GM19395 (cell line): ENCODE measurements at regions not wholly inside any gene's neighbourhood (a gene's known extent, or its start where the extent isn't known, plus 50 kb on each side); places are given as distances from the start of the nearest gene placed in this dataset.

Source experiments
- ATAC-seq: cut with Tn5 transposase; IDR thresholded peaks from one replicate; pipeline ENCODE4 v1.9.1; 2021; ENCODE audit warnings: mild to moderate bottlenecking, moderate library complexity; ENCODE audit not compliant: unreplicated experiment

DNA sequence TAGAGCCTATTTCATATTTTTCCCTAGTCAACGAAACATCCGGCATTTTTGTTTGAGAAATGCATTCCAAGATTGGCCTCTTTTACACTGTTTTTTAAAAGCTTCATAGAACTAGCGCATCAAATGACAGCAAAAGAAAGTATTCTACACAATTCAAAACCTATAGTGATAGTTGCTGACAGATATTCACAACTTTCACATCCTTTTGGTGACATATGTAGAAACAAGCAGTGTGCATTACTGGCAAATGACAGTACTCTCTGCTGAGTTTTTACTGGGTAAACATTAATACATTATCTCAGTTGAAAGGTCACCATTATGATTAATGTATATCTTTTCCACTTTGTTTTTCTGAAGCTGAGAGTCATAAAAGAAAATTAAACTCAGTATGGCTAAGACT, 135.4 kb upstream of the RGS18 start:
- no peak for ATAC-seq

DNA sequence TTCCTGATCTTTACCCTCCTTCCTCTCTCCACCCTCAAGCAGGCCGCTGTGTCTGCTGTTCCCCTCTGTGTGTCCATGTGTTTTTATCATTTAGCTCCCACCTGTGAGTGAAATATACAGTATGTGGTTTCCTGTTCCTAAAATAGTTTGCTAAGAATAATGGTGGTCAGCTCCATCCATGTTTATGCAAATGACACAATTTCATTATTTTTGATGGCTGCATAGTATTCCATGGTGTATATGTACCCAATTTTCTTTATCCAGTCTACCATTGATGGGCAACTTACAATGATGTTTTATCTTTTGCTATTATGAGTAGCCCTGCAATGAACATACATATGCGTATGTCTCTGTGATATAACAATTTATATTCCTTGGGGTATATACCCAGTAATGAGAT, 133.4 kb upstream of the RGS18 start:
- no peak for ATAC-seq

GRCh38 chr1:192038567-192038966, 119.7 kb upstream of the RGS18 start:
- no peak for ATAC-seq

DNA sequence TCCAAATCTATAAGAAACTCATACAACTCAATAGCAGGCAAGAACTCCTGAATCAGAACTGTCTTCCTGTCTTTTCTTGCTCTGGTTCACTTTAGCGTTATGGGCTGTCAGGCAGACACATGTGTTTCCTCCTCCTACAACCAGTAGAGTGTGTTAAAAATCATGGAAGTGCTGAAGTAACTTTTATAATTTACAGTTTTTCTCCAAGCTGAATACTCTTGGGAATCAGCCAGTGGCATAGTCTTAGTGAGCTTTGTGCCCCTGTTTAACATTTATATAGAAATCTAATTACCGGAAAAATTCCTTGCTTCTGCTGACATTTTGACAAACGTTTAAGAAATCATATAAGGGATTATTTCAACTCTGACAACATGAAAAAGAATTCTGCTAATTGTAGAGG, 113.1 kb upstream of the RGS18 start:
- ATAC-seq: no peak

DNA sequence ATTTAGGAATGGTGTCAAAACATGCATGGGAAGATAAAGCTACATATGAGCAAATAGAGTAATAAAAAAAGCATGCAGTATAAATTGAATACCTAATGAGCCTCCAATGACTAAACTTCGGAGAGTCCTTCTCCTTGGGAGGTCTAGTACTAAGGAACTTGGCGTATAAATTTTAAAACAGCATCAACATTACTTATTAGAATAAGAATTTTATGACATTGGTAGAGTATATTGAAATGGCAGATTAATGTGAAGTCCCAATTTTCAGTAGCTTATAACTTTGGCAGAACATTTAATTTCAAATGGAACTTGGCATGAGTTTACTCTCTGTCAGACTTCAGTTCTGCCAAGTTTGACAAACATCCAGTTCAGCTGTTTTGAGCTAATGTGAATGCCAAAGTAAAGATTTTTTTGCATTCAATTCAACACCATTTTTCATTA, 104.7 kb upstream of the RGS18 start:
- no peak for ATAC-seq

DNA sequence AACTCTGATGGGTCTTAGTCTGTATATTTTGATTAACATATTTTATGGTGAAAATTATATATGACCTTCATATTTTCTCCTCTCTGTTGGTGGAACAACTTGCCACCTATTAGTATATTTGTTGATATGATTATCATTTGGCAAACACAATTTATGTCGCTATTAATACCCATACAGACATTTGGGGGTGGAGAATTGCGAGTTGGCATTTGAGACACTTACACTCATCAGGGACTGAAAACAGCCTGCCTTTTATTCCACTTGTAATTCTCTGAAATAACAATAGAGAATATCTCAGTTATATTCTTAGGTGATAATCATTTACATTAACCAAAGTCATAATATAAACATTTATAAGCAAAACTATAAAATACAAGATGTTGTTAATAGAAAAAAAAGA, 100.5 kb upstream of the RGS18 start:
- no peak for ATAC-seq

- ATAC-seq: no peak
Measured at GRCh38 chr1:192059407-192059806, 98.9 kb upstream of the RGS18 start.

GRCh38 chr1:192061556-192061955, 96.7 kb upstream of the RGS18 start:
- no peak for ATAC-seq

- no peak for ATAC-seq
Measured at GRCh38 chr1:192065087-192065486, 93.2 kb upstream of the RGS18 start.

GRCh38 chr1:192066202-192066601, 92.1 kb upstream of the RGS18 start:
- no peak for ATAC-seq

DNA sequence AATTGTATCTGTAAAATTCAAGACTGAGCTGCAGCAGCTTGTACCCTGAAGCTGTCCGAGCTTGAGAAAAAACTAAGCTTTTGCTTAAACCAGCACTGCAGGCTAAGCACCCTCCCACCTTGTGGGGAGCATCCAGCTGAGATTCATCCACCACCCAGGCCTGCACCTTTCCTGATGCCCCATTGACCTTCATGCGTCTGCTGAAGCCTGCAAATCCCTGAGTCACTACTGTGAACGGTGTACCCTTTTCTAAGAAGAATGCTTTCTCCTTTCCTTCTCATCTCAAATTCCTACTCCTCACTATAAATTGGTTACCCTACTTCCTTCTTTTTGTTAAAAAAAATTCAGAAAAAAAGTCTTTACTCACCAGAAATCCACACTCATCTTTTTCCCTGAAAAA, 90.9 kb upstream of the RGS18 start:
- no peak for ATAC-seq

DNA sequence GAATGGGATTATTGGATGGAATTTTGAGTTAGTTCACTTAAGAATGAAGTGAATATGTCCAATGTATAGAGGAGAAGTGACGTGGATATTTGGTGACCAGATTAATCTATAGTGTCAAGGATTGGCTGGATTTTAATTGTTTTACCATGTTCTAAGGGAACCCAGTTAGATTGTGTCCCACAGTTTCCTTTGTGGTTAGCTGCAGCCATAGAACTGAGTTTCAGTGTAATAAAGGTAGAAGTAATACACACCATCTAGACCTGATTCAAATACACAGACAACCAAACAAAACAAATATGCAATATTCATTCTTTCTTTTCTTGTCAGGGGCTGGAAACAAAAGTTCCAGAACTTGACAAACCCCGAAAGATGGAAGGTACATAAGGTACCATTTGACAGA, 88.0 kb upstream of the RGS18 start:
- no peak for ATAC-seq

- no peak for ATAC-seq
Measured at GRCh38 chr1:192080684-192081083, 77.6 kb upstream of the RGS18 start.

DNA sequence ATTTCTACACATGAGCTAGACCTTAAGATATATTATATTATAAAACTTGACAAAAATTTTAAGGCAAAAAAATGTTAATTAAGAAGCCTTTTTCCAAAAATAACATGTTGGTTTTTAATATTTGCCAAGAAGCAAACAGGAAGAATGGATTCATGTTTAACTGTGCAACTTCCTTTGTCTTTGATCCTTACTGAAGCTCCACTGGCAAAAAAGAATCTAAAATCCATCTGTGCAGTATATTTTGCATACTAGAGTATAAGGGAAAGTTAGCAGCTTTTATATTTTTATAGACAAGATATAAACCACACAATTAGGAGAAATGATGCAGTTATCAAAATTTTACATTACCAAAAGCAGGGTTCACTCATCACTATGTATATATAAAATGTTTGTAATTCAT, 76.9 kb upstream of the RGS18 start:
- ATAC-seq: no peak

DNA sequence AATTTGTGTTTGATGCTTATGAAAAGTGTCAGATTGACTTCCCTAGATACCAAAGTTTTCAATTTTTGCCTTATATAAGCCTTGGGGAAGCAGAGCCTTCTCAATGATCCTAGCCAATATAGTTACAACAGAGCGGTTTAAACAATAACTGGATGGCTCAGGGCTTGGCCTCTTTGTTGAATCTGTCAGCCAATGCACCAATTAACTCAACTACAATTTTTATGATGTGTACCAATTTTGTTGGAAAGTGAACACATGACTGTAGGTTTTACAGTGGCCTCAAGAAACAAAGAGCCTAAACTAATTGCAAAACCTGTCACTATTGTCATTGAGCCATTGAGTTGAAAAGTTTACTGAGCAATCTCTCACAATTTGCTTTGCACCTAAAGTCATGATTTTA, 71.6 kb upstream of the RGS18 start:
- no peak for ATAC-seq

DNA sequence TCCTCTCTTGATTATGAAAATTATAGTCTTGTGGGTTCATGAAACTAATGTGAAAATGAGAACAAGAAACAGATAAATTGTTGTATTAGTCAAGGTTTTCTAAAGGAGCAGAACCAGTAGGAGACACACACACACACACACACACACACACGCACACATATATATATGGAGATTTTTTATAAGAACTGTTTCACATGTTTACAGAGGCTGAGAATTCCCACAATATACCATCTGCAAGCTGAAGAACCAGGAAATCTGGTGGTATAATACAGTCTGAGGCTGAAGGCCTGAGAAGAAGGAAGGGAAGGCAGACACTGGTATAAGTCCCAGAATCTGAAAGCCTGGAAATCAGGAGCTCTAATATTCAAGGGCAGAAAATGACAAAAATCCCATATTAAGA, 70.9 kb upstream of the RGS18 start:
- no peak for ATAC-seq

- ATAC-seq: no peak
Measured at GRCh38 chr1:192088496-192088895, 69.8 kb upstream of the RGS18 start.

- no peak for ATAC-seq
Measured at GRCh38 chr1:192098001-192098400, 60.3 kb upstream of the RGS18 start.

GRCh38 chr1:192099328-192099727, 58.9 kb upstream of the RGS18 start:
- ATAC-seq: no peak

- ATAC-seq: no peak
Measured at GRCh38 chr1:192100686-192101468, 57.4 kb upstream of the RGS18 start.

GRCh38 chr1:192104128-192104527, 54.1 kb upstream of the RGS18 start:
- ATAC-seq: no peak

- ATAC-seq: no peak
Measured at GRCh38 chr1:192104852-192105251, 53.4 kb upstream of the RGS18 start.

- no peak for ATAC-seq
Measured at GRCh38 chr1:192108161-192108560, 50.1 kb upstream of the RGS18 start.
